GM21717 (cell line): ENCODE measurements at regions not wholly inside any gene's neighbourhood (a gene's known extent, or its start where the extent isn't known, plus 50 kb on each side); places are given as distances from the start of the nearest gene placed in this dataset.

Experiments used
- ATAC-seq: cut with Tn5 transposase; IDR thresholded peaks from one replicate; pipeline ENCODE4 v1.9.1; 2021; ENCODE audit warnings: mild to moderate bottlenecking, moderate library complexity; ENCODE audit not compliant: unreplicated experiment

GRCh38 chrX:149992918-149993317 is 54.6 kb upstream of the EOLA2 start:
- no peak for ATAC-seq

DNA sequence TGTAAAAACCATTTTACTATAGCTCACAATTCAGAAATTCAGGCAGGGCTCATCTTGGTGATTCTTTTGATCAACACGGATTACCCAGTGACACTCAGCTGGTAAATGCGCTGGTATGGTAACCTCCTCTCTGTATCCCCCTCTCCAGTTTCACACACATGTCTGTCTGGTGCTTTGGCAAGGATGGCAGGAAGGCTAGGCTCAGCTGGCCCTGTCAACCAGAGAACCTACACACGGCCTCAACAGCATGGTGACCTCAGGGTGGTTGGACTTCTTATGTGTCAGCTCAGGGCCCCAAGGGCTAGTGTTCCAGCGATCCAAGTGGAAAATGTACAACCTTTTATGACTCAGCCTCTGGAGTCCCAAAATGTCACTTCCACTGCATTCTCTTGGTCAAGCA is 55.7 kb upstream of the EOLA2 start:
- no peak for ATAC-seq

GRCh38 chrX:149996515-149996914 is 58.2 kb upstream of the EOLA2 start:
- ATAC-seq = no peak

GRCh38 chrX:150005027-150005426 is 66.7 kb upstream of the EOLA2 start:
- ATAC-seq = no peak

DNA sequence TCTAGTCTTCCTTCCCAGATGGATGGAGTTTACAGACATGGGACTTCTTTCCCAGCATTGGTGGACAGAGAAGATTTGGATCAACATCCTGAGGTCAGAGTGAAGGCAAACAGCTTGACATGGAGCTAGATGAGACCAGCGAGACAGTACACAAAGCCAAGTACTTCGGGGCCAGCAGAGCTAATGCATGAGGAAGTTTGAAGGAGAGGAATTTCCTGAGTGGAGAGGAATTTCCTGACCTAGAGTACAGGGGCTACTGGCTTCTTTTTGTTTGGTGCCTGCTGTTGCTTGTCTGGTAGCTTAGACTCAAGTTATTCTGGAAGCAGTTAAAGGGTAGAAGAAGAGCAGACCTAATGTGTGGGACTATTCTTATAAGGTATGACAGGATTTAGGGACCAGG is 69.1 kb upstream of the EOLA2 start:
- no peak for ATAC-seq

GRCh38 chrX:150012647-150013381 is 74.5 kb upstream of the EOLA2 start:
- ATAC-seq = no peak

DNA sequence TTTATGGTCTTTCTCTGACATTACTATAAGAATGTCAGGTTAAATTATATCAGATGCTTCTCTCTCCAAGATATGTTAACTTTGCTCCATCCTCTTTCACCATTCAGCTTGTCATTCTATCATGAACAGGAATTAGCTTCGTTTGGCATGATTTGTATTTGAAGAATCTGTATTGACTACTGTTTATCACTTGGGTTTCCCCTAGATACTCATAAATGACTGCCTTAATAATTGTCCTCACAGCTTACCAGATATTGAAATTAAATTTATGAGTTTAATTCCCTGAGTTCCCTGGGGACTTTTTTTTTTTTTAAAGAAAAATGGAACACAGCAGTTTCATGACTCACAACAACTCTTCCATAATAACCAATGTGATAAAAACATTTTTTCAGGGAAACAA is 76.2 kb upstream of the EOLA2 start:
- no peak for ATAC-seq

- no peak for ATAC-seq
These were observed 79.6 kb upstream of the EOLA2 start for GRCh38 chrX:150017868-150018267.

DNA sequence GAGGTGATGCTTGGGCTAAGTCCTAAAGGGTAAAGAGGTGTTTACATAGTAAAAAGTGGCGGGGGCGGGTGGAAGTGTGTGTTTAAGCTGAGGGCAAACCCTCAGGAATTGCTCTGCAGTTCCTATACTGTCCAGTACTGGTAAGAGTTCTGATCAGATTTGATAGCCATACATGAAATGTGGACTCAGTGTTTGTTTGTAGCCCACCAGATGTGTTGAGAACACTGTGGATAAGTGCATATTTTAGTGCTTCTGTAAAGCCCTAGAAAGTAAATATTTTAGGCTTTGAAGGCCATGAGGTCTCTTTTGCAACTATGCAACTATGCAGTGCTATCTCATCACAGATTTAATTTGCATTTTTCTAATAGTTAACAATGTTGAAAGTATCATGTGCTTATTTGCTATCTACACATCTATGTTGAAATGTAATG is 80.7 kb upstream of the EOLA2 start:
- no peak for ATAC-seq

- no peak for ATAC-seq
These were observed 90.4 kb upstream of the EOLA2 start for GRCh38 chrX:150028692-150029091.

DNA sequence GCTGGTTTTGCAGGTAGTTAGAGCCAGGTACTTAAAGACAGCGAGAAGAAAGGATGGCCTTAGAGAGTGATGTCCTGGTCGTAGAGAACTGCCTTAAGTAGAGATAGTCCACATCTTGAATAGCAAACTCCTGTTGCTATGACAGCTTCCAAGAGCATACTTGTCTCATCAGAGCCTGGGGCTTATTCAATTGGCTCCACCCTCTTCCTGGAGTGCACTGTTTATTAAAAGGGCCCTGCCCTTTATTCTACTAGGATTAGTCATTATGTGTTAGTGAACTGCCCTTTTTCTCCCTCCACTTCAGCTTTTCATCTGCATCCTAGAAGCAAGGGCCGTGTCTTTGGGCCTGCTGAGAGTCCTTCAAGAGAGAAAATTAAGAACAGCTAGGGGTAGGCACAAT is 94.5 kb upstream of the EOLA2 start:
- no peak for ATAC-seq

GRCh38 chrX:150034788-150035187 is 96.5 kb upstream of the EOLA2 start:
- no peak for ATAC-seq

GRCh38 chrX:150035531-150035930 is 97.2 kb upstream of the EOLA2 start:
- no peak for ATAC-seq

DNA sequence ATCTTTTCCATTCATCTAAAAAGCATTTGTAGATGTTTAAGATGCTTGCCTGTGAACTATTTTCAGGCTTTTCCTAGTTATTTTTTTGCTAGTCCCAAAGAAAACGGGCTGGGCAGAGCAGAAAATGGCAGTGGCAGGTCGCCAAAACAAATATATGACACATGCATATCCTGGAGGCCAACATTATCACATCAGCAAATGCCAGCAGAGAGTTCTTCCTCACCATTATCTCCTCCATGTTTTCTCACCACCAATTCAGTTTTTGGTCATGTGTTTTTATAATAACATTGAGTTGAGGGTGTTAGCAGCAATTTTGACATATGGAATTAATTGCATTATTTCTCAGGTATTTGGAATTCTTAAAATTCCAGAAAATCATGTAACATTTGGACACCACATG is 97.9 kb upstream of the EOLA2 start:
- no peak for ATAC-seq

GRCh38 chrX:150036641-150037040 is 98.3 kb upstream of the EOLA2 start:
- no peak for ATAC-seq

DNA sequence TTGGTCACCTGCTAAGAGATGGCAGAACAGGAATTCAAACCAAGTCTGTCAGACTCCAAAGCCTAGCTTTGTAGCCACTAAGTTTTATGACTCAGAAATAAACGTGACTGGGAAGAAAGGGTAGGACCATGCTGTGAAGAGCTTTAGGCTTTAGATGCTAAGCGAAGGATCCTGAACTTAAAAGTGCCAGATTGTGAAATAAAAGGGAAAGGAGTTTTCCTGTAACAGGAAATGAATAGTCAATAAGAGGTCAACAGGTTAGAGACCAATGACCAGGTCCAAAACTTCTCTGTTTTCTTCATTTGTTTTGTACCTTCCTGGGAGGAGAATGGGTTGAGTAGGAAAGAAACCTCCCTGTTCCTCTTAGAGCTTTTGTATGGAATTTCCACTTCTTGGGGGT is 98.8 kb upstream of the EOLA2 start:
- ATAC-seq = no peak

DNA sequence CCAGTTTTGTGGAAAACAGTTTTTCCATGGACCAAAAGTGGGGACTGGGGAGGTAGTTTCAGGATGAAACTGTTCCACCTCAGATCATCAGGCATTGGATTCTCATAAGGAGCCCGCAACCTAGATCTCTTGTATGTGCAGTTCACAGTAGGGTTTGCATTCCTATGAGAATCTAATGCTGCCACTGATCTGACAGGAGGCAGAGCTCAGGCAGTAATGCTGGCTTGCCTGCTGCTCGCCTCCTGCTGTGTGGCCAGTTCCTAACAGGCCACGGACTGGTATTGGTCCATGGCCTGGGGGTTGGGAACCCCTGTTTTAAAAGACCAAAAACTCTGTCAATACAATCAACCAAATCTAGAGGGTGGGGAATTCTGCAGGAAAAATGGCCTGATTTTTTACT is 100.0 kb upstream of the EOLA2 start:
- ATAC-seq = no peak

- no peak for ATAC-seq
These were observed 100.8 kb upstream of the EOLA2 start for GRCh38 chrX:150038986-150039599.

GRCh38 chrX:150041208-150041607 is 102.9 kb upstream of the EOLA2 start:
- ATAC-seq = no peak

DNA sequence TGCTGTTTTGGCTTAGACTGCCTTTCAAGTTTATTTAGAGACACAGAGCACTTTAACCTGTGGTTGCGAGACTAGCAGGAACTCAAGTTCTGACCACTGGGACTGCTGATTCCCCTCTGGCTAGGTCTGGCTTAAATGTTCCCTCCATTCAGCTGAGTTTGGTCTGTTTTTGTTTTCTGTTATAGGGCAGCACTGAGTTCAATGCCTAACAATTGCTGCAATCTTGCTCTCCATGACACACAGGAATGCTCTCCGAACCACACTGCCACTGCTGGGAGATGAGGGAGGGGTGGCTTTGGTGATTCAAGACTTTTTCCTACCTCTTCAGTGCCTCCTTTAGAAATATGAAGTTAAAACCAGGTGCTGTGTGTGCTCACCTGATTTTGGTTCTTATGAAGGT is 106.3 kb upstream of the EOLA2 start:
- no peak for ATAC-seq

DNA sequence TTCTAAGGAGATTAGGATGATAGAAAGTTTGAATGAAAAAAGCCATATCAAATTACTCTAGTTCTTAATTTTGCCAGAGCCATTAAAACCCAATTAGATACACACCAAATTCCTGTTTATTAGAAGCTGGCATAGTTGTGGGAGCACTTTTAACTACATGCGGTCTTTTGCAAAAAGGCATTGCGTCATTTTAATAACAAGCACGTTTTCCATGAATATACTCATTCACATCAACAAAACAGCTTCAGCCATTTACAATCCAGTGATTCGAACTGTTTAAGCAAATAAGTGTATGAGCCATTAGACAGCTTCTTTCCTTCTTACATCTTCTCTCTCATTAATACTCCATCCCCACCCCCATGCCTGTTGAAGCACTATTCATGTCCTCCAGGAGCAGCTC is 109.5 kb upstream of the EOLA2 start:
- no peak for ATAC-seq

GRCh38 chrX:150049647-150050046 is 111.4 kb upstream of the EOLA2 start:
- no peak for ATAC-seq

GRCh38 chrX:150050387-150050786 is 112.1 kb upstream of the EOLA2 start:
- no peak for ATAC-seq
